HG02623 (cell line): ENCODE measurements at regions not wholly inside any gene's neighbourhood (a gene's known extent, or its start where the extent isn't known, plus 50 kb on each side); places are given as distances from the start of the nearest gene placed in this dataset.
"Not testable (repeated sequence)": the region's sequence is repeated elsewhere in the genome, so short reads cannot be mapped to it uniquely, and the experiment has no call there.

Source experiments
- ATAC-seq: cut with Tn5 transposase; IDR thresholded peaks from one replicate; pipeline ENCODE4 v1.9.1; 2021; ENCODE audit warnings: moderate library complexity; ENCODE audit not compliant: unreplicated experiment

DNA sequence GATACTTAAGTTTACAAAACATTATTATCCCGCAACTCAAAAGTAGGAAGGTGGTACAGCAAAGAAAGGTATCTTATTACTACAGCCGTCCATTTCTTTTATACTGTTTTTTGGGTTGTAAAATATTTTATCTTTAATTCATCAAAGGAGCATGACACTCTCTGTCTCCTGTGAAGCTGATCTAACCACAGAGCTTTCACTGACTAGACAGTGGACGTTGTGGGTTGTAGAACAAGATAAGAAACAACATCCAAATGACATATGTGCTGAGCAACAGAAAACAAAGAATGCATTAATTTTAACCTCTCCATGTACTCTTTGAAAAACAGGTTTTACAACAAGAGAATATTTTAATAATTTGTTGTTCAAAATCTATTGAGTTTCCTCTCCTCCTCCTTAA, 195.9 kb upstream of the FBXO33 start:
- ATAC-seq = no peak

DNA sequence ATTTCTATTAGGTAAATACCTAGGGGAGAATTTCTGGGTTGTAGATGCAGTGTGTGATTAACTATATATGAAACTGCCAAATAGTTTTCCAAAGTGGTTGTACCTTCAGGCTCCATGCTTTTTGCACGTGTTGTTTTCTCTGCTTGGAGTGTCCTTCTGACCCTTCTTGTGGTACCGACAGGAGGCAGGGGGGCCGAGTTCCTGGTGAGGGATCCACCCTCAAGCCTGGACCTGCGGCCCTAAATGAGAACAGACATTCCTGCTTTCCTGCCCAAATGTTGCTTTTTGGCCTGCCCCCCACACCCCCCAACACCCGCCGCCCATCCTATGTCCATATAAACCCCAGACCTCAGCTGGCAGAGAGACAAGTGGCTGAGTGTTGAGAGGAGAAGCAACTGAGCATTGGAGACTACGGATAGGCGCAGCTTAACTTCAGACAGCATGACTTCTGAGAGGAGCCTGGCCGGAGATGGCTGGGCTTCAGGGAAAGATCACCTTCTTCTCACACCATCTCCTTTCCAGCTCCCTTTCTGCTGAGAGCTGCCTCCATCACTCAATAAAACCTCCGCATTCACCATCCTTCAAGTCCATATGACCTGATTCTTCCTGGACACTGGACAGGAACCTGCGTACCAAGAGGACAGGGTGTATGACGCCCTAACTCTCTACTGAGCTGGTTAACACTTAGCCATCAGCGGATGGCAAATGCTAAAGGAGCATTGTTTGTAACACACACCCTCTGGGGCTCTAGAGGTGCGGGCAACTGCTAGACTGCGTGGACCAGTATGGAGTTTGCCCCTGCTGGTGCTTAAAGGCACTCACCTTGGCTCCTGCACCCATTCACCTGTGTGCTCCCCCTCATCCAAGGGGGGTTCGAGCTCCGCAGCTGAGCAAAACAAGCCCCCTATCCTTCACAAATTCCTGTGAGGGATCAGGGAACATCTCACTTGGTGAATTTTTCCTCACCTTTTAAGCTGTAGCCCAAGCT, 194.7 kb upstream of the FBXO33 start:
- no peak for ATAC-seq

DNA sequence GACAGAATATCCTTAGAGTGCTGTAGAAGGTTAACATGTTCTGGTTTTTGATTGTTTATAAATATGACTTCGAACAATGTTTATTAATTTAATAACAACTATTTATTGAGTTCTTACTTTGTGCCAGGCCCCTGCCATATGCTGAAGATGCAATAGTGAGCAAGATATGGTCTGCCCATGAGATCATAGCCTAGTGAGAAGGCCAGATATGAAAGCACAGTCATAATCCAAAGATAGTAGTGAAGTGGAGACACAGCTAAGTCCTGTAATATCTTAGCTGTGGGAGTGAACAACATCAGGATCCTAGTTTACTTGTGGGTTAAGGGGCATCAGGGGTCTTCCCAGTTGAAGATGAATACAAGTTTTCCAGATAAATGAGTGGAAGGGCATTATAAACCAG, 189.4 kb upstream of the FBXO33 start:
- ATAC-seq = no peak

DNA sequence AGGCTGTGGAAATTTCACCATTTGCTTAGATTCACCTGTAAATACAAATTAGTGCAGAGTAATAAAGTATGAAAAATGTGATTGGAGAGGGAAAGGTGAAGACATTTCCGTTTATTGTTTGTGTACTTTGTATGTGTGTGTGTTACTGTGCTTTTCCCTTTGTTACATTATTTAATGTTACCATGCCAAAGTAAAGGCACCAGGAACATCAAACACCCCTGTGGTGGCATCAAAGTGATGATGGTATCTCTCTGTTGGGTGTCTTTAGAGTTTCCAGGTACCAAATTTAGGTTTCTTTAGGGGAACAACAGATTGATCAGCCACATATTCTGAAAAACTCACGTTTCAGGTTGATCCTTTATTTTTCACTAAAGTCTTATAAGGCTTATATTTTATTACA, 189.0 kb upstream of the FBXO33 start:
- no peak for ATAC-seq

DNA sequence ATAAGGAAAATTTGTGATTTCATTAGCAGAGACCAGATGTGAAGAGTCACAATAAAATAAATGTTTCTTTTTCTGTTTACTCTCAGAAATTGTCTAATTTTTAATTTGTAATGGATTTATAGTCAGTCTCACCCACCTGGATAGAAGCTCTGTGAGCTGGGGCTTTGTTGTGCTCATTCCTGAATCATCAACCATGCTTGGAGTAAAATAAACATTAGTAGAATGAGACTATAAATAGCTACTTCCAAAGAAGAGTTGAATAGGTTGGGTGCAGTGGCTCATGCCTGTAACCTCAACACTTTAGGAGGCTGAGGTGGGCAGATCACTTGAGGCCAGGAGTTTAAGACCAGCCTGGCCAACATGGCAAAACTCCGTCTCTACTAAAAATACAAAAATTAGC, 185.3 kb upstream of the FBXO33 start:
- no peak for ATAC-seq

DNA sequence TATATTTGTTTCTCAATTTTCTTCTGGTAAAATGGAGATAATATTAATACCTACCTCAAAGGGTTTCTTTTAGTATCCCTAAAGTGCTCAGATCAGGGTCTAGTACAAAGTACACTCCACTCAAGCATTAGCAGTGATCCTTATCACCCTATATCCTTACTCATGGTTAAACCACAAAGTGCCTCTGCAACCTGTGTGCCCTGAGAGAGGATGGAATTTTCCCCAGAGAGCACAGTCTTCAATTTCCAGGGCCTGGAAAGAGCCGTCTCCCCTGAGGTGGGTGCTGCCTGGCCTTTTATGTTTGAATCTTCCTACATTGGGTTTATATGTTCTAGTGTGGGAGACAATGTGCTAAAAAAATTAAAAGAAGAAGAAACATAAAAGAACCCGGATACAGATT, 183.1 kb upstream of the FBXO33 start:
- no peak for ATAC-seq

DNA sequence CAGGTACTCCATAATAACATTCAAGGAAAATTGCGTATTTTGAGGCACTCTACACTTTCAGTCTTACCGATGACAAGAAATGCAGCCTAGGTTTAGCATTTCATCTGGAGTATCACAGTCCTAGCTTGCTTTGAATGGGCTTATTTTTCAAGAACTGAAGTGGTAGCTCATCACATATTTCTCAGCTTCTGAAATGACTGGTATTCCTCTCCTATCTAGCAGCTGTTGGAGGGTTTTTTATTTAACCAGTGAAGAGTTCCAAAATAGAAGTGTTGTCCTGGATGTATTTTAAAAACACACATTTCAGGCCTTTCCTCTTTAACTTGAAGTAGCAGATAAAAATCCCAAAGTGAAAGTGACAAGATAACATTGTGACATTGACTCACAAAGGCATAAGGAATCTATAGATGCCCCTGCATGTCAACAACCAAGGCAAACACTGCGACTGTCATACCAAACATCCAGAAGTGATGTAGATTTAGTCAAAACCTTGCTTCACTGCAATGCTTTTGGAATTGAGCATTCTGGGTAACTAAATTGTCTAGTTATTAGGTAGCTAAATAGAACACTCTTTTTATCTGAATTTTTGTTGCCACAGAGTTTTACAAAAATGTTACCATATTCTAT, 182.2 kb upstream of the FBXO33 start:
- ATAC-seq = no peak

DNA sequence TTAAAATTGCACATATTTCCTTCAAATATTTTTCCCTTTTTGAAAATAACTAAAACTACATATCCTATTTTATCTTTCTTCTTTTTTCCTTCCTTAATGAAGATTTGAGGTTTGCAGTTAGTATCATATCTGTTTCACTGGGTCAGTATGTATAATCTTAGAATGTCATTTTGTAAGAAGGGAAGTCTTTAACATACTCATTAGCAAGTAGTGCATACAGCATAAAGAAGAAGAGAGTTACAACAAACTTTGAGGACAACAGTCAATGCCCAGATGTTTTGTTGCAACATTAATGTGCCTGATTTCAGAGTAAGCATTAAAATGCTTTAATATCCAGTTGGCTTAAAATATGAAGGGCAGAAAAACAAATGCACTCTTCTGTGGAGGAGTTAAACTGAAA, 176.9 kb upstream of the FBXO33 start:
- ATAC-seq = no peak

DNA sequence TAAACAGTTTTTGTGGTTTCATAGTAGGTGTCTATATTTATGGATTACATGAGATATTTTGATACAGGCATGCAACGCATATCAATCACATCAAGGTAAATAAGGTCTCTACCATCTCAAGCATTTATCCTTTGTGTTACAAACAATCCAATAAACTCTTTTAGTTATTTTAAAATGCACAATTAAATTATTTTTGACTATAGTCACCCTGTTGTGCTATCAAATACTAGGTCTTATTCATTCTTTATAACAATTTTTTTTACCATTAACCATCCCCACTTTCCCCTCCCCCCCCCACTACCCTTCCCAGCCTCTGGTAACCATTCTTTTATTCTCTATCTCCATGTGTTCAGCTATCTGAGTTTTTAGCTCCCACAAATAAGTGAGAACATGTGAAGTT, 175.7 kb upstream of the FBXO33 start:
- ATAC-seq = no peak

DNA sequence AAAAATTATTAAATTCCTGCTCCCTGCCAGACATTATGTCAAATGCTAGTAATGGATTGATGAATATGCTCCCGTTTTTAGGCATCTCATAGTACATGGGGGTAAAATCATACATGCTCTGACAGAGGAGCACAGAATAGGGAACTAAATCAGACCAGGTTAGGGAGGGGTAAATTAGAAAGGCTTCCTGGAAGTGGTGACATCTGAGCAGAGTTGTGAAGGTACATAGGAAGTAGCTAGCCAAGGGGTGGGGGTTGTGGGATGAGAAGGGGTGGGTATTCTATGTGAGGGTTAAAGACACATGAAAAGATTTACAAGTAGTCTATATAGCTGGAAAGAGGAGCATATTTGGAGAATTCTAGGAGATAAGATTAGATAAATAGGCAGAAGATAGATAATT, 171.7 kb upstream of the FBXO33 start:
- ATAC-seq = no peak

DNA sequence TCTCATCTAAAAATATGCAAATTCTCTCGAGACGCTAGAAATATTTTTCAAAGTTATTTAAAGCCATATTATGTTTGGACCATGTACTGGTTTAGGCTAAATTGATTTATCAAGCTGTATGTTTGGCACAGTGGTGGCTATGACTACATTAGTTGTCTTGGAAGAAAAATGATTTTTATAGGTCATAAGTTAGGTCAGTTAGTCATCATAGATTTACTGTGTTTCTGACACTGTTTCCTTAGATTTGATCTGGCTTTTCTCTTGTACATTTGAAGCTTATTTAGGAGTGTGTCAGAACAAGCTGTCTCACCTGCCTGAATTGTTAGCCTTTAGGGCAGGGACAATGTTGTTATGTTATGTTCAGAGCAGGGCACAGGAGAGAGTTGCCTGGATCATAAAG, 161.1 kb upstream of the FBXO33 start:
- ATAC-seq = no peak

DNA sequence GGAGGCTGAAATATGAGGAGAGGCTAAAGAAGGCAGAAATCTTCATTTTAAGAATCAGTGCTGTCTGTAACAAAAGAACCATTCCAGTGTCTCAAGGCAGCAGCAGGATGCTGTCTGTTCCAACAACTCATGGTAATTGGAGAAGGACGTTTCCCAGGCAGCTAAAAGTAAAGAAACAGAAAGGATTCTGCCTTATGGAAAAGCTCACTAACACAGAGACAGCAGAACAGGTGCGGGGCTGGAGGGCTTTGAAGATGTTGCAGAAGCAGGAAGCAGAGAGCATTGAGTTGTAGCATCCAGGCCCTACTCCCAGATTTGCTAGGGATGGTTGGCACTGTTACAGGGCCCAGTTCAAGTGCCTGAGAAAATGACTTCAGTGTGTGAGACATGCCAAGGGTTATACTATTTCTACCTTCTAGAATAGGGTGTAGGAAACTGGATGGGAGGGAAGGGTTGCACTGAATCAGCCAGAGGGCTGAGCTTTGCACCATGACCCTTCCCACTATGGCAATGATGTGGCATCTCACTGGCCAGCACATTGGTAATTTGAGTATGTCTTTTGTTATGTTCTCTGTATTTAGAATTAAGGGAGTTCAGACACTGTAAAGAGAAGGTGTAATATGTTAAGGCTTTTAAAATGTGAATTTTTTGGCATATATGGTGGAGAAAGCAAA, 160.0 kb upstream of the FBXO33 start:
- no peak for ATAC-seq

DNA sequence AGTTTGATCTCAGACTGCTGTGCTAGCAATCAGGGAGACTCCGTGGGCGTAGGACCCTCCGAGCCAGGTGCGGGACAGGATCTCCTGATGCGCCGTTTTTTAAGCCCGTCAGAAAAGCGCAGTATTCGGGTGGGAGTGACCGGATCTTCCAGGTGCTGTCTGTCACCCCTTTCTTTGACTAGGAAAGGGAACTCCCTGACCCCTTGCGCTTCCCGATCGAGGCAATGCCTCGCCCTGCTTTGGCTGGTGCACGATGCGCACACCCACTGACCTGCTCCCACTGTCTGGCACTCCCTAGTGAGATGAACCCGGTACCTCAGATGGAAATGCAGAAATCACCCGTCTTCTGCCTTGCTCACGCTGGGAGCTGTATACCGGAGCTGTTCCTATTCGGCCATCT, 157.6 kb upstream of the FBXO33 start:
- not testable (repeated sequence) for ATAC-seq

DNA sequence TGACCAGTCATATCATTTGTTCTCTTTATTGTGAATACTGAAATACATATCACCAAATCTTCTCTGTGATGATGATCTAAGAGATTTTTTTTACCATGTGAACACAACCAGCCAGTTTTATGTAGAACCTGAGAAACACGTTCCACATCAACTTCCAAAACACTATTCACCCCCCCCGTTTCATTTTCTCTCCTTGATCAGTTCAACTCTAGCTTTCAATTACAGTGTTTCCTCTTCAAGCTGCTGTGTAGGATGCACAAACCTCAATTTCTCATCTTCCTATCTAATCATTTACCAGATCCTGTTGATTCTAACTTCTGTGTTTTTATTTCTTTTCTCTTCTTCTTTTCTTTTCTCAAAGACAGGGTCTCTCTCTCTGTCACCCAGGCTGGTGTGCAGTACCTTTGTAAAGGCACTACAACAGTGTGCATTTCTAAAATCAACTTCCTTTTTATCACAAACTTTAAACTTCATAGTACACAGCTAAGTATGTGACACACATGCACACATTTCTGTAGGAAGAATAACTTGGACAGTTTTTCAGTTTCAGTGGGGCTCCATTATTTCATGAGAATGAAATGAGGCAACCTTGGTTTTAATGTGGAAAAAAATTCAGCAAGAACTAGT, 149.9 kb upstream of the FBXO33 start:
- ATAC-seq = no peak

DNA sequence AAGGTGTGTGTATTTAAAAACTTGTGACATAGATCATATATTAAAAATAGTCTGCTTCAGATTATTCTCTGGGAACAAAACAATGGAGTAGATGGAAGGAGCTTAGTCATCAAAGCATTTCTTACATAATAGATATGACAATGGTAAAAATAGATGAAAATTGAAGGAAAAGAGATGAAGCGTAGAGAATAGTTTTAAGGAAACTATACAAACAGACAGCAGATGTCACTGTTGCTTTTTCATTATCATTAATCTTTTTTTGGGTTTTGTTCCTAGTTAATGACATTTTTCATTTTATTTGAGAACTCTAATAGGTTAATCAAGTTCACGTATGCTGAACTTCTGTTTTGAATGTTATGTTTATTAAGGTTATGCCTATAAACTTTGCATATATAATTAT, 149.2 kb upstream of the FBXO33 start:
- ATAC-seq = no peak

DNA sequence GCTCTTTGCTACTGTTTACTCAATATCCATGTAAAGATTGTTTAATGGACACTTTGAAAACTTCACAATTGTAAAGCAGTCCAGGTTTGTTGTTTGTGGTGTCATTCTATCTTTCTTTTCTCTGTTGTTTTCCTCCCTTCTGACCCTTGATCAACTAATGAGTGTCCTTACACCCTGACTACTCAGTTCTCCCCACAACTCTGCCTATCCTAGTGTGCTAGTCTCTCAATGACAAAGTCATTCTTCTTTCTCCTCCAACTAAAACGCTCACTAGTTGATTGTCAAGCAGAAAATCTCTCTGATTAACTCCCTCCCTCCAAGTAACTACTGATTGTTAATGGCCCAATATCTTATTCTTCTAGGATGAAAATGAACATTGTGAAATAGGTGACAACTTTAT, 148.5 kb upstream of the FBXO33 start:
- ATAC-seq = no peak

DNA sequence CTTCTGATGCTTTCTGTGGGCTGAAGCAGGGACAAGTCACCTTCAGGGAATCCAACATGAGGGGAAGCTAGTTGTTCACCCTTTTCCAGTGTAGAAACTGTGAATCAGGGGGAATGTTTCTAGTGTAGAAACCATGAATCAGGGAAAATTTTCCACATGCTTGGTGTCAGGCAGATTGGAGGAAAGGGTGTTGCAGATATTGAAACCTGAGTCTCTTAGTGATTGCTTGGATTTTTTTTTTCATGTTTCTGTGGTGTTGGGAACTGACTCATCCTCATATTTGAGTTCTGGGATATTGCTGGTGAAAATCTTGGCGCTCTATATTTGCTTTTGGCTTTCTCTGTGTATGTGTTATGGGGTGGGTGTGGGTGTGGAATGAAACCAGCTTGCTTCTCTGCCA, 144.5 kb upstream of the FBXO33 start:
- ATAC-seq = no peak

DNA sequence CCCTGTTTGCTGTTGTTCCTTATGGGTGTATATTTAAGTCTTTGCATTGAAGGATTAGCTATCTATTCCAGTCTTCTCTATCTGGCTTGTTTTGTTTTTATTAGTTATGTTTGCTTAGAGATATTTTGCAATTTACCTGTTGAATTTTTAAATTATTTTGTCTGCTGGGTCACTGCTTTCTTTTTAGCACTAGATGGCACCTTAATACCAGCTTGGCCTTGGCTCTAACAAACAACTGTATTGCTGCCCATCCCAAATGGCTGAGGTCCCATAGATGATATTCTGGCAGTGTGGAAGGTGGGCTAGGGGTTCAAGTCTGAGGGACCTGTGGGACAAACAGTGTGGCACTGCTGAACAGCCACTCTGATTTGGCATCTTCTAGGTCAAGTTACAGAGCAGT, 144.0 kb upstream of the FBXO33 start:
- no peak for ATAC-seq

DNA sequence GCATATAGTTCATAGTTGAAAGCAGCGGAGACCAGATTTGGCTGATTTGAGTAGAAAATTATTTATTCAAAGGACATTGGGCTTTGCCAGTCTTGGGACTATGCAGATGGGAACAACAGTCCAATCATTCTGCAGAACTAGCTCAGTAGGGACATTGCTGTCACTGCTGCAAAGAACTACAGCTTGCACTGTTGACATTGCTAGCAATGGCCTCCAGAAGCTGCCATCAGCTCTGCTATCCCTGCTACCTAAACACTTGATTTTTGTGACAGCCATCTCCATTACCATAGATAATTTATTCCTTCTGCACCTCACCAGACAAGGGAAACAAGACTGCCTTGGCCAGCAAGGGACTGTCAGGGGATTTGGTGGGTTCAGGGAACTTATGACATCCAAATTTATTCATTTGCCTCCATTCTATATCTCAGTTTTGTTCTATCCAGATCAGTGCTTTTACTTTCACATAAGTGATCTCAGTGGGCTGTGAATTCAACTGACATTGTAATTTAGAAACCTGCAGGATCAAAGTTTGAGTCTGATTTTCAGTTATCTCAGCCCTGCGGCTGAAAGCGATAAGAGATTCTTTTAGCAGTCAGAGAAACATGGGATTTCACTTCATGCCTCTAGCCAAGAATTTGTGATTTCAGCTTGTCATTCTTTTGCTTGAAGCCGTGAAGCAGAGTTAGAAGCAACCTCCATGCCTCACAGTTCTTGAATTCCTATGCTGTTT, 136.7 kb upstream of the FBXO33 start:
- ATAC-seq = no peak

DNA sequence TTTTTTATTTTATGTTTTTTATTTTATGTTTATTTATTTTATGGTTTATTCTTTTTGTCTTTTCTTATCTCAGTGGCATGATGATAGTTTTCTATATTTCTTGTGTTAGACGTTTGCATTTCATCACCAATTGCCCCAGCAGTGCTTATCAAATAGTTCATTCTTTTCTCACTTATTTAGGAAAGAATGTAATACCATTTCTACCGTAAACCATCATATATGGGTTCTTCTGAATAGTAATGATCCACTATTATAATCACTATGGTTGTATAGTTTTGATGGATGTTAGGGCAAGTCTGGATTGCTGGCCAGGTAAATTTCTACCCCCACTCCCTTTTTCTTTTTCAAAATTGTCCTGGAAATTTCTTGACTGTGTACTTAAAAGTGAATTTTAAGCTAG, 134.6 kb upstream of the FBXO33 start:
- ATAC-seq = no peak

DNA sequence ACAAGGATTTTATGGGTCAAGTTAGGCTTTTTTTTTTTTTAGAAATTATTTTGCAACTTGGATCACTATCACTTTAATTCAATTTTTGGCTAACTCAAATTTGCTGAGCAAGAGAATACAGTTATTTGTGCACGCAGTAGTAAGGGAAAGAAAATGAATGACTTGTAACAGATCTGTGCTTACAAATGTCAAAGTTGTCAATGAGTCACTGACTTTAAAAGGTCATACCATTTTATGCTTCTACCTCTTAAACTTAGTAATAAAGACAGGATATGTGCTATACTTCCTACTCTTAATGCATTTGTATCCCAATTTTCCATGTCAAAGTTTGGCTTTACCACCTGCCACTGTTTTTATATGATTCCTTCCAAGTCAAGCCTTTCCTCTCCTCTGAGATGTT, 131.1 kb upstream of the FBXO33 start:
- no peak for ATAC-seq
